ENCODE measurements at regions not wholly inside any gene's neighbourhood (a gene's known extent, or its start where the extent isn't known, plus 50 kb on each side); places are given as distances from the start of the nearest gene placed in this dataset.

DNA sequence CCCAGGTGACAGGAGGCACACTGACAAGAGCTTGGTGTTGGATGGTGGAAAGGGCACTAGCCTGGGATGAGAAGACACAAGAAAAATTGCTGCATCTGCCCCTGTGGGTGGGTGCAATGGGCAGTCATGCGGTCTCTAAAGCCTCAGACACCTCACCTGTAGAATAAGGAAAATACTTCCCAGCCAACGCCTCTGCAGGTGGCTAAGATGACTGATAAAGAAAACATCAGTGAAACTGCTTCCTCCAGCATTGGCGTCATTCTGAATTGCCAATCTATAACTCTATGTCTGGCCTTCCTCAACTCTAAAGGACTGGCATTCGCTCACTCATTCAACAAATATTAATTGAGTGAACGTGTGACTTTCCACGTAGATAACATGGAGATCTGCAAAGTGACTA is 100.4 kb upstream of the F3 start:
- peak overlapping the region; percentile 45 for H2BK15ac ChIP-seq (ENCODE audit: low read length)
- no peaks in the 10 kb centered on the region for H3K36me3 ChIP-seq (replicated peaks in 1 of 2; ENCODE audit: control insufficient read depth in 2 of 2, insufficient read depth in 2 of 2, low read length in 2 of 2)
- peaks cover 2 to 6% of the 10 kb centered on the region in 2 donors for H3K4me1 ChIP-seq (ENCODE audit: control insufficient read depth in 2 of 2, insufficient read depth in 1 of 2, low read depth in 1 of 2, low read length in 2 of 2)
- no CpG with 5 or more reads among the region's 6 CpGs for WGBS, 2 donors (ENCODE audit: extremely low coverage in 2 of 2, insufficient read length in 2 of 2, insufficient replicate concordance in 1 of 2)
- H2AFZ ChIP-seq (ENCODE audit: low read length): no peak overlapping the region
- H3K14ac ChIP-seq (ENCODE audit: low read length): peak overlapping the region; percentile 58
- no peaks in the 10 kb centered on the region for H3K79me1 ChIP-seq (ENCODE audit: low read depth, low read length)
- H3K4me2 ChIP-seq (ENCODE audit: insufficient read depth, low read length, poor library complexity, severe bottlenecking): no peak overlapping the region
- no peak overlapping the region for H2BK5ac ChIP-seq (ENCODE audit: low read length)
- H3K4me3 ChIP-seq (ENCODE audit: low read length in 2 of 2): no peak overlapping the region
- peak overlapping the region; percentile 6 for H2AK5ac ChIP-seq (ENCODE audit: low read depth, low read length)
- no peak overlapping the region for H3K23ac ChIP-seq (ENCODE audit: low read depth, low read length, poor library complexity)
- H4K91ac ChIP-seq (ENCODE audit: low read depth, low read length, poor library complexity): no peak overlapping the region
- no peak overlapping the region for H3K4ac ChIP-seq (ENCODE audit: low read length)
- DNase-seq (ENCODE audit: low spot score): no peak
- H4K8ac ChIP-seq (ENCODE audit: low read depth, low read length): no peak overlapping the region
- no peak overlapping the region for H3K27ac ChIP-seq (replicated peaks; ENCODE audit: low read length)
- no peak overlapping the region for H3K9ac ChIP-seq (ENCODE audit: low read depth, low read length, poor library complexity)
- peaks cover 0 to 5% of the 10 kb centered on the region in 2 donors for H3K9me3 ChIP-seq (replicated peaks in 1 of 2; ENCODE audit: control insufficient read depth in 2 of 2, insufficient read depth in 1 of 2, low read depth in 1 of 2, low read length in 2 of 2)
- H2BK120ac ChIP-seq (ENCODE audit: low read depth, low read length): no peak overlapping the region
- no peak overlapping the region for H2BK12ac ChIP-seq (ENCODE audit: low read length)
- peak overlapping the region; percentile 30 for H3K18ac ChIP-seq (ENCODE audit: low read length)
- no peaks in the 10 kb centered on the region for H3K27me3 ChIP-seq (ENCODE audit: control insufficient read depth in 3 of 3, insufficient read depth in 3 of 3, low read depth in 1 of 3, low read length in 3 of 3)

DNA sequence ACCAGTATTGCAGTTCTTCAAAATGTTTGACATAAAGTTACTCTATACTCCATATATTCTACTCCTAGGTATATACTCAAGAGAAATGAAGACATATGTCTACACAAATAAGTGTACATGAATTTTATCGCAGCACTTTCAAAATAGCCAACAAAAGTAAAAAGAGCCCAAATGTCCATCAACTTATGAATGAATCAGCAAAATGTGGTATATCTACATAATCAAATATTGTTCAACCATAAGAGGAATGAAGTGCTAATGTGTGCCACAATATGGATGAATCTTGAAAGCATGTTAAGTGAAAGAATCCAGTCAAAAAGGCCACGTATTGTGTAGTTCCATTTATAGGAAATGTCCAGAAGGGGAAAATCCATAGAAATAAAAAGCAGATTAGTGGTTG is 98.6 kb upstream of the F3 start:
- H2BK15ac ChIP-seq (ENCODE audit: low read length): no peak overlapping the region
- H3K18ac ChIP-seq (ENCODE audit: low read length): no peak overlapping the region
- no peak overlapping the region for H3K14ac ChIP-seq (ENCODE audit: low read length)
- H3K23ac ChIP-seq (ENCODE audit: low read depth, low read length, poor library complexity): no peak overlapping the region
- no peak for DNase-seq (ENCODE audit: low spot score)
- peaks cover 0 to 5% of the 10 kb centered on the region in 2 donors for H3K9me3 ChIP-seq (replicated peaks in 1 of 2; ENCODE audit: control insufficient read depth in 2 of 2, insufficient read depth in 1 of 2, low read depth in 1 of 2, low read length in 2 of 2)
- no peaks in the 10 kb centered on the region for H3K79me1 ChIP-seq (ENCODE audit: low read depth, low read length)
- peaks cover 2 to 6% of the 10 kb centered on the region in 2 donors for H3K4me1 ChIP-seq (ENCODE audit: control insufficient read depth in 2 of 2, insufficient read depth in 1 of 2, low read depth in 1 of 2, low read length in 2 of 2)
- WGBS, 2 donors (ENCODE audit: extremely low coverage in 2 of 2, insufficient read length in 2 of 2, insufficient replicate concordance in 1 of 2): no CpG with 5 or more reads among the region's 2 CpGs
- no peak overlapping the region for H3K27ac ChIP-seq (replicated peaks; ENCODE audit: low read length)
- H3K36me3 ChIP-seq (replicated peaks in 1 of 2; ENCODE audit: control insufficient read depth in 2 of 2, insufficient read depth in 2 of 2, low read length in 2 of 2): no peaks in the 10 kb centered on the region
- H2BK12ac ChIP-seq (ENCODE audit: low read length): no peak overlapping the region
- no peak overlapping the region for H2AK5ac ChIP-seq (ENCODE audit: low read depth, low read length)
- no peak overlapping the region for H4K91ac ChIP-seq (ENCODE audit: low read depth, low read length, poor library complexity)
- H3K4me3 ChIP-seq (ENCODE audit: low read length in 2 of 2): no peak overlapping the region
- no peak overlapping the region for H4K8ac ChIP-seq (ENCODE audit: low read depth, low read length)
- no peak overlapping the region for H3K4ac ChIP-seq (ENCODE audit: low read length)
- no peaks in the 10 kb centered on the region for H3K27me3 ChIP-seq (ENCODE audit: control insufficient read depth in 3 of 3, insufficient read depth in 3 of 3, low read depth in 1 of 3, low read length in 3 of 3)
- no peak overlapping the region for H2BK120ac ChIP-seq (ENCODE audit: low read depth, low read length)
- H3K4me2 ChIP-seq (ENCODE audit: insufficient read depth, low read length, poor library complexity, severe bottlenecking): no peak overlapping the region
- H3K9ac ChIP-seq (ENCODE audit: low read depth, low read length, poor library complexity): no peak overlapping the region
- no peak overlapping the region for H2AFZ ChIP-seq (ENCODE audit: low read length)
- no peak overlapping the region for H2BK5ac ChIP-seq (ENCODE audit: low read length)

DNA sequence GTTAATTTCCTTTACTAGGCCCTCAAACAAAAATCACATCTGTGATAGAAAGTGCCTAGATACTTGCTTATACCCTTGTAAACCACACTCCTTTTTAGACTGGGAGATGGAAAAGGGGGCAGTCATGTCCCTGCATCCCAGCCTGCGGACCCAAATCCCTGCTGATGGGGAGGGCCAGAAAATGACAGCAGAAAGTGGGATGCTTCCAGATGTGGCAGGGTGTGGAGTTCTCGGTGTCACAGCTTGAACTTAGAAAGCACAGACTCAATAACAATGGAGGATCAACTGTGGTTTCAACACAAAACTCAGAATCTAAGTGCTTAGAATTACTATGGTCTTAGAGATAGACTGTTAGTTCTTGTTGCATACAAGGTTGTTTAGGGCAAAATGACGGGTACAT is 95.6 kb upstream of the F3 start:
- Histone ChIP-seq H3K27ac (replicated peaks; ENCODE audit: low read length) (no peak overlapping the region), H2BK15ac (ENCODE audit: low read length) (no peak overlapping the region), H4K8ac (ENCODE audit: low read depth, low read length) (no peak overlapping the region), H3K23ac (ENCODE audit: low read depth, low read length, poor library complexity) (no peak overlapping the region), H3K9me3 (replicated peaks in 1 of 2; ENCODE audit: control insufficient read depth in 2 of 2, insufficient read depth in 1 of 2, low read depth in 1 of 2, low read length in 2 of 2) (peaks cover 0 to 5% of the 10 kb centered on the region in 2 donors), H2BK120ac (ENCODE audit: low read depth, low read length) (no peak overlapping the region), H3K14ac (ENCODE audit: low read length) (no peak overlapping the region), H3K4me2 (ENCODE audit: insufficient read depth, low read length, poor library complexity, severe bottlenecking) (no peak overlapping the region), H3K79me1 (ENCODE audit: low read depth, low read length) (no peaks in the 10 kb centered on the region), H3K27me3 (ENCODE audit: control insufficient read depth in 3 of 3, insufficient read depth in 3 of 3, low read depth in 1 of 3, low read length in 3 of 3) (no peaks in the 10 kb centered on the region), H3K9ac (ENCODE audit: low read depth, low read length, poor library complexity) (no peak overlapping the region), H3K4ac (ENCODE audit: low read length) (no peak overlapping the region), H2AK5ac (ENCODE audit: low read depth, low read length) (no peak overlapping the region), H2AFZ (ENCODE audit: low read length) (no peak overlapping the region), H4K91ac (ENCODE audit: low read depth, low read length, poor library complexity) (no peak overlapping the region), H3K36me3 (replicated peaks in 1 of 2; ENCODE audit: control insufficient read depth in 2 of 2, insufficient read depth in 2 of 2, low read length in 2 of 2) (no peaks in the 10 kb centered on the region), H3K4me3 (ENCODE audit: low read length in 2 of 2) (no peak overlapping the region), H2BK5ac (ENCODE audit: low read length) (no peak overlapping the region), H3K4me1 (ENCODE audit: control insufficient read depth in 2 of 2, insufficient read depth in 1 of 2, low read depth in 1 of 2, low read length in 2 of 2) (peaks cover 3% of the 10 kb centered on the region in 2 donors), H3K18ac (ENCODE audit: low read length) (no peak overlapping the region), H2BK12ac (ENCODE audit: low read length) (no peak overlapping the region)
- no CpG with 5 or more reads among the region's 3 CpGs for WGBS, 2 donors (ENCODE audit: extremely low coverage in 2 of 2, insufficient read length in 2 of 2, insufficient replicate concordance in 1 of 2)
- DNase-seq (ENCODE audit: low spot score): no peak

DNA sequence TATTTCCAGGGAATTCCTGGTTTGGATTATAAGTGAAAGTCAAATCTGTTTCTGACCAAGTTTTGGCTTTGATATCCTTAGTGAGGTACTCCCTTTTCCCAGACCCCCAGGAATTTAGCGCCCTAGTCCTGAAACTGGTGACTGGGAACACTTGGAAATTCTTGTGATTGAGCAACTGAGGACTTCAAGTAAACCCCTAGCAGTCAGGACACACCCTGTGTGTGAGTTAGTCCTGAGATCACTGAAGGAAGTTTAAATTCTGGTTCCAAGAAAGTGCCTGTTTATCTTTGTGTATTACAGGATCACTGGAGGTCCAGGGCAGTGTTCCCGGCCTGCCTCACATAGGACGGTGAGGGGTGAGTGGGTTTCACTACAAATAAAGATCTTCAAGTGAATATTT is 95.1 kb upstream of the F3 start:
- Histone ChIP-seq H3K9me3 (replicated peaks in 1 of 2; ENCODE audit: control insufficient read depth in 2 of 2, insufficient read depth in 1 of 2, low read depth in 1 of 2, low read length in 2 of 2) (peaks cover 0 to 5% of the 10 kb centered on the region in 2 donors), H3K23ac (ENCODE audit: low read depth, low read length, poor library complexity) (no peak overlapping the region), H3K14ac (ENCODE audit: low read length) (no peak overlapping the region), H3K18ac (ENCODE audit: low read length) (no peak overlapping the region), H3K9ac (ENCODE audit: low read depth, low read length, poor library complexity) (no peak overlapping the region), H4K91ac (ENCODE audit: low read depth, low read length, poor library complexity) (no peak overlapping the region), H3K4me3 (ENCODE audit: low read length in 2 of 2) (no peak overlapping the region), H3K36me3 (replicated peaks in 1 of 2; ENCODE audit: control insufficient read depth in 2 of 2, insufficient read depth in 2 of 2, low read length in 2 of 2) (no peaks in the 10 kb centered on the region), H2AK5ac (ENCODE audit: low read depth, low read length) (no peak overlapping the region), H3K4me2 (ENCODE audit: insufficient read depth, low read length, poor library complexity, severe bottlenecking) (no peak overlapping the region), H2BK5ac (ENCODE audit: low read length) (no peak overlapping the region), H2BK120ac (ENCODE audit: low read depth, low read length) (no peak overlapping the region), H3K4ac (ENCODE audit: low read length) (no peak overlapping the region), H3K27me3 (ENCODE audit: control insufficient read depth in 3 of 3, insufficient read depth in 3 of 3, low read depth in 1 of 3, low read length in 3 of 3) (no peaks in the 10 kb centered on the region), H3K79me1 (ENCODE audit: low read depth, low read length) (no peaks in the 10 kb centered on the region), H3K4me1 (ENCODE audit: control insufficient read depth in 2 of 2, insufficient read depth in 1 of 2, low read depth in 1 of 2, low read length in 2 of 2) (peaks cover 3% of the 10 kb centered on the region in 2 donors), H4K8ac (ENCODE audit: low read depth, low read length) (no peak overlapping the region), H2BK15ac (ENCODE audit: low read length) (no peak overlapping the region), H3K27ac (replicated peaks; ENCODE audit: low read length) (no peak overlapping the region), H2BK12ac (ENCODE audit: low read length) (no peak overlapping the region), H2AFZ (ENCODE audit: low read length) (no peak overlapping the region)
- no CpG with 5 or more reads among the region's 3 CpGs for WGBS, 2 donors (ENCODE audit: extremely low coverage in 2 of 2, insufficient read length in 2 of 2, insufficient replicate concordance in 1 of 2)
- no peak for DNase-seq (ENCODE audit: low spot score)

Measured in neuronal stem cell (in vitro differentiated cells).